B cell (primary cell): ENCODE measurements at regions not wholly inside any gene's neighbourhood (a gene's known extent, or its start where the extent isn't known, plus 50 kb on each side); places are given as distances from the start of the nearest gene placed in this dataset.

Experiments used
- EZH2 ChIP-seq: IDR thresholded peaks from 2 replicates; pipeline ENCODE4 v1.6.1; 2012; ENCODE audit warnings: borderline replicate concordance, low read depth, mild to moderate bottlenecking, moderate library complexity, low read length; ENCODE audit not compliant: insufficient read depth, poor library complexity, severe bottlenecking
- TF ChIP-seq, protein P1 (sequence below): fragments of 200-600 bp; IDR thresholded peaks from one replicate; pipeline ENCODE4 v1.8.0; 2022; ENCODE audit warnings: antibody characterized with exemption, mild to moderate bottlenecking

DNA sequence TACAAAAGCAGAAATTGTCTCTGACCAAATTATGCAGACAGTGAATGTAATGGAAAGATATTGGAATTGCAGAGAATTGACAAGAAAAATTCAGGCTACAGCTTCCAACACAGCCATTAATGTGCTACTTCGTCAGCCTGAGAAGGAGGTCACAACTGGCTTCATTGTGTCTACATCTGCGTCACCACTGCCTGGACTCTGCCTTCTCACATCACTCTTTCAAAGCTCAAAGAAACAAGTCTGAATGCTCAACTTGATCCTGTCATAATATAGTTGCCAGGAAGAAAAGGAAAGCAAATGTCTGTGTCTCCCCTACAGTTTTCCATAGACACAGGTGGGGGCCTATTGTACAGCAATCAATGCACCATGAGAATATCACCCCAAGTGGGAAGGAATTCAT lies 806.5 kb upstream of the CDH10 start:
- TF ChIP-seq, protein P1, sequence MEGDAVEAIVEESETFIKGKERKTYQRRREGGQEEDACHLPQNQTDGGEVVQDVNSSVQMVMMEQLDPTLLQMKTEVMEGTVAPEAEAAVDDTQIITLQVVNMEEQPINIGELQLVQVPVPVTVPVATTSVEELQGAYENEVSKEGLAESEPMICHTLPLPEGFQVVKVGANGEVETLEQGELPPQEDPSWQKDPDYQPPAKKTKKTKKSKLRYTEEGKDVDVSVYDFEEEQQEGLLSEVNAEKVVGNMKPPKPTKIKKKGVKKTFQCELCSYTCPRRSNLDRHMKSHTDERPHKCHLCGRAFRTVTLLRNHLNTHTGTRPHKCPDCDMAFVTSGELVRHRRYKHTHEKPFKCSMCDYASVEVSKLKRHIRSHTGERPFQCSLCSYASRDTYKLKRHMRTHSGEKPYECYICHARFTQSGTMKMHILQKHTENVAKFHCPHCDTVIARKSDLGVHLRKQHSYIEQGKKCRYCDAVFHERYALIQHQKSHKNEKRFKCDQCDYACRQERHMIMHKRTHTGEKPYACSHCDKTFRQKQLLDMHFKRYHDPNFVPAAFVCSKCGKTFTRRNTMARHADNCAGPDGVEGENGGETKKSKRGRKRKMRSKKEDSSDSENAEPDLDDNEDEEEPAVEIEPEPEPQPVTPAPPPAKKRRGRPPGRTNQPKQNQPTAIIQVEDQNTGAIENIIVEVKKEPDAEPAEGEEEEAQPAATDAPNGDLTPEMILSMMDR, result no peak
- TF ChIP-seq EZH2, result no peak
